ENCODE measurements at regions not wholly inside any gene's neighbourhood (a gene's known extent, or its start where the extent isn't known, plus 50 kb on each side); places are given as distances from the start of the nearest gene placed in this dataset.

- no peak overlapping the region for H3K9ac ChIP-seq (ENCODE audit: low read length)
- H3K79me2 ChIP-seq (ENCODE audit: insufficient read depth, low read length) = no peaks in the 10 kb centered on the region
- H3K9me2 ChIP-seq (replicated peaks; ENCODE audit: insufficient read depth, low read length) = no peaks in the 10 kb centered on the region
- H3F3A ChIP-seq (ENCODE audit: insufficient read depth) = no peaks in the 10 kb centered on the region
- H2AFZ ChIP-seq (ENCODE audit: low read depth, low read length, severe bottlenecking) = no peak overlapping the region
- H4K20me1 ChIP-seq (ENCODE audit: low read depth, low read length) = no peaks in the 10 kb centered on the region
- H3K27me3 ChIP-seq (ENCODE audit: low read length) = no peaks in the 10 kb centered on the region
- no peak overlapping the region for H3K4me2 ChIP-seq (ENCODE audit: low read depth, low read length, poor library complexity, severe bottlenecking)
- no peak overlapping the region for H3K4me3 ChIP-seq (ENCODE audit: insufficient read depth, low read length, poor library complexity, severe bottlenecking)
- no peak overlapping the region for H3K27ac ChIP-seq (ENCODE audit: low read depth, low read length)
- no peaks in the 10 kb centered on the region for H3K9me3 ChIP-seq (ENCODE audit: insufficient read depth, low read length)
- no peak for TF ChIP-seq CTCF (IDR thresholded peaks at IDR 0.05; ENCODE audit: insufficient read depth, low read length, poor library complexity, severe bottlenecking)
- TF ChIP-seq EZH2phosphoT487 (conservative IDR thresholded peaks at IDR 0.05; ENCODE audit: low read length) = no peak
- no peaks in the 10 kb centered on the region for H3K36me3 ChIP-seq (ENCODE audit: low read length)
Observed at GRCh38 chr7:47663213-47663612, 81.3 kb upstream of the TNS3 start.

GRCh38 chr7:47661051-47661714 is 79.3 kb upstream of the TNS3 start:
- Histone ChIP-seq H3K36me3 (ENCODE audit: low read length) (no peaks in the 10 kb centered on the region), H2AFZ (ENCODE audit: low read depth, low read length, severe bottlenecking) (no peak overlapping the region)

GRCh38 chr7:47659664-47660462 is 78.0 kb upstream of the TNS3 start:
- Histone ChIP-seq H3K27me3 (ENCODE audit: low read length) (no peaks in the 10 kb centered on the region), H3F3A (ENCODE audit: insufficient read depth) (no peaks in the 10 kb centered on the region), H3K9me2 (replicated peaks; ENCODE audit: insufficient read depth, low read length) (no peaks in the 10 kb centered on the region), H3K4me2 (ENCODE audit: low read depth, low read length, poor library complexity, severe bottlenecking) (no peak overlapping the region), H4K20me1 (ENCODE audit: low read depth, low read length) (no peaks in the 10 kb centered on the region), H2AFZ (ENCODE audit: low read depth, low read length, severe bottlenecking) (no peak overlapping the region), H3K27ac (ENCODE audit: low read depth, low read length) (no peak overlapping the region), H3K36me3 (ENCODE audit: low read length) (no peaks in the 10 kb centered on the region), H3K9me3 (ENCODE audit: insufficient read depth, low read length) (no peaks in the 10 kb centered on the region), H3K9ac (ENCODE audit: low read length) (no peak overlapping the region), H3K4me3 (ENCODE audit: insufficient read depth, low read length, poor library complexity, severe bottlenecking) (no peak overlapping the region), H3K79me2 (ENCODE audit: insufficient read depth, low read length) (no peaks in the 10 kb centered on the region)
- TF ChIP-seq CTCF (IDR thresholded peaks at IDR 0.05; ENCODE audit: insufficient read depth, low read length, poor library complexity, severe bottlenecking) (no peak), EZH2phosphoT487 (conservative IDR thresholded peaks at IDR 0.05; ENCODE audit: low read length) (no peak)

More at GRCh38 chr7:47661051-47661714, 79.3 kb upstream of the TNS3 start:
- no peak overlapping the region for H3K27ac ChIP-seq (ENCODE audit: low read depth, low read length)
- H3K4me3 ChIP-seq (ENCODE audit: insufficient read depth, low read length, poor library complexity, severe bottlenecking) = no peak overlapping the region
- no peak overlapping the region for H3K4me2 ChIP-seq (ENCODE audit: low read depth, low read length, poor library complexity, severe bottlenecking)
- H3K9me3 ChIP-seq (ENCODE audit: insufficient read depth, low read length) = no peaks in the 10 kb centered on the region
- no peak for TF ChIP-seq CTCF (IDR thresholded peaks at IDR 0.05; ENCODE audit: insufficient read depth, low read length, poor library complexity, severe bottlenecking)
- no peak for TF ChIP-seq EZH2phosphoT487 (conservative IDR thresholded peaks at IDR 0.05; ENCODE audit: low read length)
- no peaks in the 10 kb centered on the region for H3K79me2 ChIP-seq (ENCODE audit: insufficient read depth, low read length)
- no peaks in the 10 kb centered on the region for H3F3A ChIP-seq (ENCODE audit: insufficient read depth)
- no peaks in the 10 kb centered on the region for H4K20me1 ChIP-seq (ENCODE audit: low read depth, low read length)
- no peaks in the 10 kb centered on the region for H3K9me2 ChIP-seq (replicated peaks; ENCODE audit: insufficient read depth, low read length)
- H3K27me3 ChIP-seq (ENCODE audit: low read length) = no peaks in the 10 kb centered on the region
- no peak overlapping the region for H3K9ac ChIP-seq (ENCODE audit: low read length)

Measured in SU-DHL-6 (cell line).